PFSK-1 (cell line): ENCODE measurements at regions not wholly inside any gene's neighbourhood (a gene's known extent, or its start where the extent isn't known, plus 50 kb on each side); places are given as distances from the start of the nearest gene placed in this dataset.

Source experiments
- POLR2AphosphoS5 ChIP-seq: IDR thresholded peaks from 2 replicates; pipeline ENCODE4 v1.6.1; 2012; ENCODE audit warnings: low read depth, mild to moderate bottlenecking, control low read depth, low read length, moderate library complexity
- SIN3A ChIP-seq: IDR thresholded peaks from 2 replicates; pipeline ENCODE4 v1.6.1; 2012; ENCODE audit warnings: mild to moderate bottlenecking, low read length, moderate library complexity, borderline replicate concordance; ENCODE audit not compliant: insufficient read depth
- TAF1 ChIP-seq: IDR thresholded peaks from 2 replicates; pipeline ENCODE4 v1.6.1; 2012; ENCODE audit warnings: low read length, control low read depth, borderline replicate concordance; ENCODE audit not compliant: insufficient read depth
- TF ChIP-seq, protein P1 (sequence below), 2 experiments: IDR thresholded peaks; 2 replicates each; pipeline versions ENCODE4 v1.6.1 to v1.8.0; 2011 to 2012; ENCODE audit warnings: low read depth in 2 of 2, low read length in 2 of 2, control low read depth in 1 of 2, inconsistent platforms in 1 of 2, mild to moderate bottlenecking in 1 of 2, moderate library complexity in 1 of 2; ENCODE audit not compliant: insufficient read depth in 1 of 2

DNA sequence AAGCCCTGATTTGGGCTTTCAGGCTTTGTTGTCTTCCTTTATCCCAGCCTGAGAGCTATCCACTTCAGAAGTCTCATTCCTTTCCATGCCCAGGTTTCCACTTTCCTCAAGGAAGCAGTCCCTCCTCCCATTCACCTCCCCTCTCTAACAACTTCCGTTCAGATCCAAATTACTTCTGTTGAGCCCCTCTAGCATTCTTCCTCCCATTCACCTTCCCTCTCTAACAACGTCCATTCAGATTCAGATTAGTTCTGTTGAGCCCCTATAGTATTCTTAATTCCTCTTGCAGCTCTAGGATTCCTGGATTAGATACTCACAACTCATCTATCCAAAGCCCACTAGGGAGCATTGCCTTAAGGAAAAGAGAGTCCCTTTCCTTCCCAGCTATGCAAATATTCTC lies 216.8 kb downstream of the RAD51AP2 start:
- TF ChIP-seq POLR2AphosphoS5, result no peak
- TF ChIP-seq, protein P1, sequence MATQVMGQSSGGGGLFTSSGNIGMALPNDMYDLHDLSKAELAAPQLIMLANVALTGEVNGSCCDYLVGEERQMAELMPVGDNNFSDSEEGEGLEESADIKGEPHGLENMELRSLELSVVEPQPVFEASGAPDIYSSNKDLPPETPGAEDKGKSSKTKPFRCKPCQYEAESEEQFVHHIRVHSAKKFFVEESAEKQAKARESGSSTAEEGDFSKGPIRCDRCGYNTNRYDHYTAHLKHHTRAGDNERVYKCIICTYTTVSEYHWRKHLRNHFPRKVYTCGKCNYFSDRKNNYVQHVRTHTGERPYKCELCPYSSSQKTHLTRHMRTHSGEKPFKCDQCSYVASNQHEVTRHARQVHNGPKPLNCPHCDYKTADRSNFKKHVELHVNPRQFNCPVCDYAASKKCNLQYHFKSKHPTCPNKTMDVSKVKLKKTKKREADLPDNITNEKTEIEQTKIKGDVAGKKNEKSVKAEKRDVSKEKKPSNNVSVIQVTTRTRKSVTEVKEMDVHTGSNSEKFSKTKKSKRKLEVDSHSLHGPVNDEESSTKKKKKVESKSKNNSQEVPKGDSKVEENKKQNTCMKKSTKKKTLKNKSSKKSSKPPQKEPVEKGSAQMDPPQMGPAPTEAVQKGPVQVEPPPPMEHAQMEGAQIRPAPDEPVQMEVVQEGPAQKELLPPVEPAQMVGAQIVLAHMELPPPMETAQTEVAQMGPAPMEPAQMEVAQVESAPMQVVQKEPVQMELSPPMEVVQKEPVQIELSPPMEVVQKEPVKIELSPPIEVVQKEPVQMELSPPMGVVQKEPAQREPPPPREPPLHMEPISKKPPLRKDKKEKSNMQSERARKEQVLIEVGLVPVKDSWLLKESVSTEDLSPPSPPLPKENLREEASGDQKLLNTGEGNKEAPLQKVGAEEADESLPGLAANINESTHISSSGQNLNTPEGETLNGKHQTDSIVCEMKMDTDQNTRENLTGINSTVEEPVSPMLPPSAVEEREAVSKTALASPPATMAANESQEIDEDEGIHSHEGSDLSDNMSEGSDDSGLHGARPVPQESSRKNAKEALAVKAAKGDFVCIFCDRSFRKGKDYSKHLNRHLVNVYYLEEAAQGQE (IDR thresholded peaks at IDR 0.05; ENCODE audit: insufficient read depth in 1 of 2, low read depth in 2 of 2, low read length in 2 of 2), result no peak
- TF ChIP-seq TAF1, result no peak
- no peak for TF ChIP-seq SIN3A
